Peyer's patch (tissue), 4 donors: ENCODE measurements at regions not wholly inside any gene's neighbourhood (a gene's known extent, or its start where the extent isn't known, plus 50 kb on each side); places are given as distances from the start of the nearest gene placed in this dataset.

Experiments used
- DNase-seq, 3 donors: peaks; one replicate each; pipeline ENCODE4 v3.0.0-alpha.2; 2017 to 2019
- H3K27ac ChIP-seq, 4 donors: fragments of 200-600 bp; sonication (generic); one replicate each; pipeline ENCODE4 v1.5.1; 2016 to 2019
- H3K27me3 ChIP-seq, 2 donors: fragments of 200-600 bp; sonication (generic); one replicate each; pipeline ENCODE4 v1.5.1; 2019
- H3K36me3 ChIP-seq, 3 donors: fragments of 200-600 bp; sonication (generic); one replicate each; pipeline ENCODE4 v1.5.1; 2016 to 2019
- H3K4me1 ChIP-seq, 4 donors: fragments of 200-600 bp; sonication (generic); one replicate each; pipeline ENCODE4 v1.5.1; 2016 to 2019
- H3K4me3 ChIP-seq, 4 donors: fragments of 200-600 bp; sonication (generic); 1 replicate in 3 of 4; 2 replicates in 1 of 4; pipeline ENCODE4 v1.5.1; 2016 to 2019; ENCODE audit warnings: mild to moderate bottlenecking in 1 of 4
- H3K9me3 ChIP-seq, 4 donors: fragments of 200-600 bp; sonication (generic); one replicate each; pipeline ENCODE4 v1.5.1; 2016 to 2019; ENCODE audit warnings: mild to moderate bottlenecking in 1 of 4
- CTCF ChIP-seq, 6 experiments: fragments of 450-650 bp in 4 of 6; fragments of 200-600 bp in 2 of 6; sonication (generic) in 1 of 6; IDR thresholded peaks; one replicate each; pipeline ENCODE4 v1.5.1; 2017 to 2019; ENCODE audit warnings: antibody characterized with exemption in 6 of 6, mild to moderate bottlenecking in 3 of 6, moderate library complexity in 1 of 6
- POLR2A ChIP-seq, 2 donors: fragments of 450-650 bp; IDR thresholded peaks; one replicate each; pipeline ENCODE4 v1.5.1; 2017; ENCODE audit warnings: antibody characterized with exemption in 2 of 2, mild to moderate bottlenecking in 2 of 2, moderate library complexity in 2 of 2

GRCh38 chr6:167662075-167662880 lies 164.4 kb upstream of the AFDN start:
- no peak for TF ChIP-seq CTCF (IDR thresholded peaks at IDR 0.05)
- no peak for TF ChIP-seq POLR2A (IDR thresholded peaks at IDR 0.05)
- Histone ChIP-seq H3K4me3 (no peak overlapping the region), H3K27me3 (no peaks in the 10 kb centered on the region), H3K4me1 (no peaks in the 10 kb centered on the region), H3K9me3 (no peaks in the 10 kb centered on the region), H3K27ac (no peak overlapping the region), H3K36me3 (no peaks in the 10 kb centered on the region)
- peak in 1 of 3 donors; percentile 38 for DNase-seq

- Histone ChIP-seq H3K36me3 (no peaks in the 10 kb centered on the region), H3K27ac (no peak overlapping the region), H3K4me3 (no peak overlapping the region), H3K9me3 (no peaks in the 10 kb centered on the region), H3K27me3 (no peaks in the 10 kb centered on the region), H3K4me1 (no peaks in the 10 kb centered on the region)
- TF ChIP-seq CTCF (IDR thresholded peaks at IDR 0.05) (no peak), POLR2A (IDR thresholded peaks at IDR 0.05) (no peak)
- peak in 1 of 3 donors; percentile 26 for DNase-seq
Measured at GRCh38 chr6:167662881-167663205, 163.9 kb upstream of the AFDN start.

GRCh38 chr6:167663316-167663715 lies 163.4 kb upstream of the AFDN start:
- peak in 1 of 3 donors; percentile 24 for DNase-seq
- H3K36me3 ChIP-seq: no peaks in the 10 kb centered on the region
- no peaks in the 10 kb centered on the region for H3K27me3 ChIP-seq
- no peak overlapping the region for H3K27ac ChIP-seq
- H3K4me1 ChIP-seq: no peaks in the 10 kb centered on the region
- H3K9me3 ChIP-seq: no peaks in the 10 kb centered on the region
- H3K4me3 ChIP-seq: no peak overlapping the region
- no peak for TF ChIP-seq POLR2A (IDR thresholded peaks at IDR 0.05)
- TF ChIP-seq CTCF (IDR thresholded peaks at IDR 0.05): no peak

GRCh38 chr6:167663784-167664443 lies 162.8 kb upstream of the AFDN start:
- H3K27me3 ChIP-seq: no peaks in the 10 kb centered on the region
- H3K4me3 ChIP-seq: no peak overlapping the region
- no peaks in the 10 kb centered on the region for H3K9me3 ChIP-seq
- H3K27ac ChIP-seq: no peak overlapping the region
- TF ChIP-seq POLR2A (IDR thresholded peaks at IDR 0.05) (no peak), CTCF (IDR thresholded peaks at IDR 0.05) (no peak)
- H3K4me1 ChIP-seq: peaks cover 0 to 5% (median 0%) of the 10 kb centered on the region in 4 donors
- peak in 1 of 3 donors; percentile 48 for DNase-seq
- H3K36me3 ChIP-seq: no peaks in the 10 kb centered on the region

GRCh38 chr6:167664678-167665660 lies 161.7 kb upstream of the AFDN start:
- no peaks in the 10 kb centered on the region for H3K36me3 ChIP-seq
- TF ChIP-seq CTCF (IDR thresholded peaks at IDR 0.05): no peak
- no peak for TF ChIP-seq POLR2A (IDR thresholded peaks at IDR 0.05)
- H3K27ac ChIP-seq: no peak overlapping the region
- DNase-seq: no peak
- H3K4me3 ChIP-seq: no peak overlapping the region
- no peaks in the 10 kb centered on the region for H3K9me3 ChIP-seq
- no peaks in the 10 kb centered on the region for H3K27me3 ChIP-seq
- peaks cover 0 to 5% (median 0%) of the 10 kb centered on the region in 4 donors for H3K4me1 ChIP-seq
